ENCODE measurements at regions not wholly inside any gene's neighbourhood (a gene's known extent, or its start where the extent isn't known, plus 50 kb on each side); places are given as distances from the start of the nearest gene placed in this dataset.

- H3K36me3 ChIP-seq (ENCODE audit: control insufficient read depth, insufficient read depth, low read length): no peaks in the 10 kb centered on the region
- TF ChIP-seq CTCF (IDR thresholded peaks at IDR 0.05; ENCODE audit: insufficient read depth, low read length, severe bottlenecking): no peak
- DNase-seq (ENCODE audit: low read depth) (peak; percentile 24), FAIRE-seq (no peak)
- H3K4me3 ChIP-seq (ENCODE audit: low read depth, low read length): no peak overlapping the region
- H3K27me3 ChIP-seq (ENCODE audit: control insufficient read depth, insufficient read depth, low read length): no peaks in the 10 kb centered on the region
Measured at GRCh38 chr13:40275636-40276035, 390.8 kb downstream of the FOXO1 start.

DNA sequence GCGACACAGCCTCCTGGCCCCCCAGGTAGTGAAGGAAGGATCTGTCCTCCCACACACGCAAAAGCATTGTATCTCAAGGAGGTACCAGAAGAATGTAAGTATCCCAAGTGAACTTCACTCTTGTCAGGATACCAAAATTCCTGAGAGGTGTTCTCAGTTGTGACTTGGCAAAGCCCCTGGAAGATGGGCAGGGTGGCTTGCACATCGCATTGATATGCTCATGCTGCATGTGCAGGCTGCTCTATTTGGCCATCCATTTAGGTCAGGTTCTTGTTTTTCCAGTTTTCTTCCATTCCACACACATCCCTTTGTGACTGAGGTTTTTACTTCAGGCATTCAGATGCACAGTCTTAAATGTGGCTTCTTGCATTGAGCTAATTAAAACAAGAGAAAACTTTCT, 382.8 kb downstream of the FOXO1 start:
- H3K27me3 ChIP-seq (ENCODE audit: control insufficient read depth, insufficient read depth, low read length): no peaks in the 10 kb centered on the region
- FAIRE-seq (no peak), DNase-seq (ENCODE audit: low read depth) (peak; percentile 74)
- H3K4me3 ChIP-seq (ENCODE audit: low read depth, low read length): no peak overlapping the region
- no peak for TF ChIP-seq CTCF (IDR thresholded peaks at IDR 0.05; ENCODE audit: insufficient read depth, low read length, severe bottlenecking)
- H3K36me3 ChIP-seq (ENCODE audit: control insufficient read depth, insufficient read depth, low read length): no peaks in the 10 kb centered on the region

GRCh38 chr13:40285634-40286033, 380.8 kb downstream of the FOXO1 start:
- no peak for FAIRE-seq

DNA sequence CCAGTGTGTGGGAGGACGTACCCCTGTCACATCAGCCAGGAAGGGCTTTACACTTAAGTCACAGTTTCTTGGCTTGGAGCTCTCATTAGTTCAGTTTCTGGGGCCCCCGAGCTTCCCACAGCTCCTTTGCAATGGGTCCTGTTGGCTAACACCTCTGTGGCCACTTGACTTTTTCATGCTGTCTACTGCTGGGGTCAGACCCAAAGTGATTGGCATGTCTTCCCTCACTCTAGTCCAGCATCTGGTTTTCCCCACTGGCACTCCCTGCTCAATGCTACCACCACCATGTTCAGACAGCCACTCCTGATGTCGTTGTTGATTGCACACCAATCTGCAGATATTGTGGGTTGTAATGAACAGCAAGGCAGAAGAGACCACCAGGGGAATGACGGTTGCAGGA, 379.0 kb downstream of the FOXO1 start:
- TF ChIP-seq CTCF (IDR thresholded peaks at IDR 0.05; ENCODE audit: insufficient read depth, low read length, severe bottlenecking): no peak
- H3K36me3 ChIP-seq (ENCODE audit: control insufficient read depth, insufficient read depth, low read length): no peaks in the 10 kb centered on the region
- H3K27me3 ChIP-seq (ENCODE audit: control insufficient read depth, insufficient read depth, low read length): no peaks in the 10 kb centered on the region
- DNase-seq (ENCODE audit: low read depth) (no peak), FAIRE-seq (no peak)
- H3K4me3 ChIP-seq (ENCODE audit: low read depth, low read length): no peak overlapping the region

More at GRCh38 chr13:40285634-40286033, 380.8 kb downstream of the FOXO1 start:
- H3K27me3 ChIP-seq (ENCODE audit: control insufficient read depth, insufficient read depth, low read length): no peaks in the 10 kb centered on the region
- no peak for TF ChIP-seq CTCF (IDR thresholded peaks at IDR 0.05; ENCODE audit: insufficient read depth, low read length, severe bottlenecking)
- DNase-seq (ENCODE audit: low read depth): no peak
- no peak overlapping the region for H3K4me3 ChIP-seq (ENCODE audit: low read depth, low read length)
- no peaks in the 10 kb centered on the region for H3K36me3 ChIP-seq (ENCODE audit: control insufficient read depth, insufficient read depth, low read length)

DNA sequence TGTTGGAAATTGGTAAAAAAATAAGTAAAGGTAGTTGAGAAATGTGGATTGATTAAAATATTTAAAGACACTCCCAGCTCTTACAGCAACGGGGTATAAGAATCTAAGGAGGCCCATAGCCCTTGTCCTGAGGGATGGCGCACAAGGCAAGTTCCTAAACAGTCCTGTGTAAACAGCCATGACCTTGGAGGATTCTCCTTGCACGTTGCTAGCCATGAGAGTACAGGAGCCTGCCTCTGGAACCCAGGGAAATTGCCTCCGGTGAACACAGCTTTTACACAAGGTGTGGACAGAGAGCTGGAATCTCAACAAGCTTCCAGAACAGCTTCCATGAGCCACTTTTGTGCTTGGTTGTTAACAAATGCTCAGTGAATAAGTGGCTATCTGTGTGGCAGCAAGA, 378.2 kb downstream of the FOXO1 start:
- Histone ChIP-seq H3K4me3 (ENCODE audit: low read depth, low read length) (no peak overlapping the region), H3K27me3 (ENCODE audit: control insufficient read depth, insufficient read depth, low read length) (no peaks in the 10 kb centered on the region), H3K36me3 (ENCODE audit: control insufficient read depth, insufficient read depth, low read length) (no peaks in the 10 kb centered on the region)
- TF ChIP-seq CTCF (IDR thresholded peaks at IDR 0.05; ENCODE audit: insufficient read depth, low read length, severe bottlenecking): no peak
- FAIRE-seq (no peak), DNase-seq (ENCODE audit: low read depth) (no peak)

DNA sequence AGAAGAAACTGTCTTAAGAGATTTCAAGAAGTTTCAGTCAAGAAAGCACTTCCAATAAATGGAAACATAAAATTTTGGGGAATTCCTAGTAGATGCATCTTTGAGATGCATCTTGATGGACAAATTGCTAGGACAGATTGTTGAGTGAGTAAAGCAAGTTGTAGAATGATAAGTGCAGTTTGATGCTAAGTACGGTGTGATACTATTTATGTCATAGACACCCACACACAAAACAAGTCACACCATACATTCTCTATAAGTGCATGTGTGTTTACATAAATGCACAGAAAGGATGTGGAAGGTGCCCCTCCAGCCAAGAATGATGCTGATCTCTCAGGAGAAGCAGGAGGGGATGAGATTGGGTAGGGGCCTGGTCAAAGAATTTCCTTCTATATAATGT, 375.7 kb downstream of the FOXO1 start:
- Histone ChIP-seq H3K27me3 (ENCODE audit: control insufficient read depth, insufficient read depth, low read length) (no peaks in the 10 kb centered on the region), H3K36me3 (ENCODE audit: control insufficient read depth, insufficient read depth, low read length) (no peaks in the 10 kb centered on the region), H3K4me3 (ENCODE audit: low read depth, low read length) (no peak overlapping the region)
- FAIRE-seq: no peak
- no peak for TF ChIP-seq CTCF (IDR thresholded peaks at IDR 0.05; ENCODE audit: insufficient read depth, low read length, severe bottlenecking)
- DNase-seq (ENCODE audit: low read depth): no peak

Data from bronchial epithelial cell (primary cell).